Mucosa of rectum (tissue), 2 donors: ENCODE measurements at regions not wholly inside any gene's neighbourhood (a gene's known extent, or its start where the extent isn't known, plus 50 kb on each side); places are given as distances from the start of the nearest gene placed in this dataset.
"Not testable (repeated sequence)": the region's sequence is repeated elsewhere in the genome, so short reads cannot be mapped to it uniquely, and the experiment has no call there.

Experiments used
- H3K27ac ChIP-seq, 2 donors: one replicate each; pipeline ENCODE4 v1.7.0; 2013; ENCODE audit warnings: inconsistent platforms in 2 of 2, low read depth in 2 of 2, low read length in 2 of 2
- H3K27me3 ChIP-seq, 2 donors: one replicate each; pipeline ENCODE4 v1.7.0; 2013; ENCODE audit warnings: low read length in 2 of 2; ENCODE audit not compliant: control insufficient read depth in 2 of 2, insufficient read depth in 2 of 2
- H3K36me3 ChIP-seq, 2 donors: one replicate each; pipeline ENCODE4 v1.7.0; 2013; ENCODE audit warnings: low read length in 2 of 2; ENCODE audit not compliant: control insufficient read depth in 2 of 2, insufficient read depth in 2 of 2
- H3K4me1 ChIP-seq, 2 donors: one replicate each; pipeline ENCODE4 v1.7.0; 2013; ENCODE audit warnings: low read length in 2 of 2, mild to moderate bottlenecking in 1 of 2; ENCODE audit not compliant: control insufficient read depth in 2 of 2, insufficient read depth in 2 of 2
- H3K4me3 ChIP-seq, 2 donors: one replicate each; pipeline ENCODE4 v1.7.0; 2013; ENCODE audit warnings: low read length in 2 of 2
- H3K9ac ChIP-seq, 2 donors: one replicate each; pipeline ENCODE4 v1.7.0; 2013; ENCODE audit warnings: low read length in 2 of 2, low read depth in 1 of 2, mild to moderate bottlenecking in 1 of 2
- H3K9me3 ChIP-seq, 2 donors: one replicate each; pipeline ENCODE4 v1.7.0; 2013; ENCODE audit warnings: low read length in 2 of 2; ENCODE audit not compliant: control insufficient read depth in 2 of 2
- donor health status: healthy.
- donor health status: Normal muscosa, but diverticular disease.

DNA sequence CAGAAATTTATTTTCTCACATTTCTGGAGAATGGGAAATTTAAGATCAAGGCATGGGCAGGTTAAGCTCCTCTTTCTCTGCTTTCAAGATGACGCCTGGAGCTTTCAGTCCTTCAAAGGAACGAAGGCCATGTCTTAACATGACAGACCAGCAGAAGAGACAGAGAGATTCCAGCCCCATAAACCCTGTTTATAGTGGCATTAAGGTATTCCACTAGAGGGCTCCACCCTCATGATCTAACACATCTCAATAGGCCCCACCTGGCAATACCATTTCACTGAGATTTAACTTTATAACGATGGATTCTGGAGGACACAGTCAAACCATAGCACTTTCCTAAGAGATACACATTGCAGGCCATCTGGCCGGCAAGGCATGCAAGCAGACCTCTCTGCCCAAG, 1406.1 kb downstream of the RPIA start:
- not testable (repeated sequence) for H3K4me3 ChIP-seq, H3K27ac ChIP-seq, H3K9ac ChIP-seq, H3K27me3 ChIP-seq, H3K4me1 ChIP-seq, H3K36me3 ChIP-seq, H3K9me3 ChIP-seq

GRCh38 chr2:90105142-90105541, 1413.7 kb downstream of the RPIA start:
- H3K36me3 ChIP-seq, H3K27ac ChIP-seq, H3K4me3 ChIP-seq, H3K4me1 ChIP-seq, H3K9ac ChIP-seq, H3K9me3 ChIP-seq, H3K27me3 ChIP-seq: not testable (repeated sequence)

DNA sequence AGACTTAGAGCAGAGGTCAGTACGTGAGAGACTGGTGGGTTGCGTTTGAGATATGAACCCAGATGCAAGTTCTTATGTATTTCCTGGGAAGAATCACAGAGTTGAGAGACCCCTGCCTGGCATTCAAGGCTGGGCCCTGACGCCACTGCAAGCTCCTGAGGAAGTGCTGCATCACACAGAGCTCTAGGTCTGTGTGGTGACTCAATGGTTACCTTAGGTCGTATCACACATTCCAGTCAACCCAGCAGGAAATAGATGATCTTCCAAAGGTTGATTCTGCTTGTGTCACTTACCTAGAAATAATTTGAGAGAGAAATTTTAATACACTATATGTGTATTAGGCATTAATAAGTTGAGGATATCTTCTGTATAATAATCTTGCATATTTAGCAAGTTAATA, 1431.9 kb downstream of the RPIA start:
- H3K27ac ChIP-seq, H3K27me3 ChIP-seq, H3K36me3 ChIP-seq, H3K9ac ChIP-seq, H3K4me3 ChIP-seq, H3K4me1 ChIP-seq, H3K9me3 ChIP-seq: not testable (repeated sequence)

- H3K9me3 ChIP-seq, H3K9ac ChIP-seq, H3K4me1 ChIP-seq, H3K27me3 ChIP-seq, H3K27ac ChIP-seq, H3K4me3 ChIP-seq, H3K36me3 ChIP-seq: not testable (repeated sequence)
Measured at GRCh38 chr2:90139046-90139445, 1447.6 kb downstream of the RPIA start.

- H3K4me1 ChIP-seq, H3K36me3 ChIP-seq, H3K4me3 ChIP-seq, H3K9me3 ChIP-seq, H3K27ac ChIP-seq, H3K9ac ChIP-seq, H3K27me3 ChIP-seq: not testable (repeated sequence)
Measured at GRCh38 chr2:90141558-90141957, 1450.1 kb downstream of the RPIA start.

DNA sequence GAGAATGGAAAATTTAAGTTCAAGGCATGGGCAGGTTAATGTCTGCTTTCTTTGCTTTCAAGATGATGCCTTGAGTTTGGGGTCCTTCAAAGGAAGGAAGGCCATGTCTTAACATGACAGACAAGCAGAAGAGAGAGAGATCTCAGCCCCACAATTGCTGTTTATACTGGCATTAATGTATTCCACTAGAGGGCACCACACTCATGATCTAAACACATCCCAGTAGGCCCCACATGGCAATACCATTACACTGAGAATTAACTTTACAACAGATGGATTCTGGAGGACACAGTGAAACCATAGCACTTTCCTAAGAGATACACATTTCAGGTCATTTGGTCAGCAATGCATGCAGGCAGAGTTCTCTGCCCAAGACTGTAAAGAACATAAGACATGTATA, 1460.3 kb downstream of the RPIA start:
- H3K9me3 ChIP-seq, H3K4me3 ChIP-seq: not testable (repeated sequence)

DNA sequence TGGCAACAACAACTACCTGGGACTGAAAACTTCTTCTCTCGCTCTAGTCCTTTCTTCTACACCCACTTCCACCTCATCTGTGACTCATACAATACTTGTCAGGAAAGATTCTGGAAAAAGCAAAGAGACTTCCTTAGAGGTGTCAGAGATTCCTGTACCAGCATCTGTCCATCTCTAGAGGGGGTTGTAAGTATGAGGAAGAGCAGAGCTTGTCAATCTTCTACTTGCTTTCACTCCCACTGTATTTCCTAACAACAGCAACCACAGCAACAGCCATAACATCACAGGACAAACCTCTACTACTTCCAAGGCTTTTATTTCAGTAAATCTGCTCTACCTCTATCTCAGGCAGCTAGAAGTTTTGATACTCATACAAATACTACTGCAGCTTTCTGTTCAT, 1479.5 kb downstream of the RPIA start:
- H3K27me3 ChIP-seq, H3K9ac ChIP-seq, H3K4me1 ChIP-seq, H3K27ac ChIP-seq, H3K9me3 ChIP-seq, H3K36me3 ChIP-seq, H3K4me3 ChIP-seq: not testable (repeated sequence)

More for the DNA sequence above, 1460.3 kb downstream of the RPIA start:
- not testable (repeated sequence) for H3K4me1 ChIP-seq, H3K27ac ChIP-seq, H3K27me3 ChIP-seq, H3K36me3 ChIP-seq, H3K9ac ChIP-seq

DNA sequence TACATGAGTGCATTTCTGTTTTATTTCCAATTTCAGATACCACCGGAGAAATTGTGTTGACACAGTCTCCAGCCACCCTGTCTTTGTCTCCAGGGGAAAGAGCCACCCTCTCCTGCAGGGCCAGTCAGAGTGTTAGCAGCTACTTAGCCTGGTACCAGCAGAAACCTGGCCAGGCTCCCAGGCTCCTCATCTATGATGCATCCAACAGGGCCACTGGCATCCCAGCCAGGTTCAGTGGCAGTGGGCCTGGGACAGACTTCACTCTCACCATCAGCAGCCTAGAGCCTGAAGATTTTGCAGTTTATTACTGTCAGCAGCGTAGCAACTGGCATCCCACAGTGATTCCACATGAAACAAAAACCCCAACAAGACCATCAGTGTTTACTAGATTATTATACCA, 1481.6 kb downstream of the RPIA start:
- H3K4me3 ChIP-seq, H3K27me3 ChIP-seq, H3K9me3 ChIP-seq, H3K27ac ChIP-seq, H3K4me1 ChIP-seq, H3K36me3 ChIP-seq, H3K9ac ChIP-seq: not testable (repeated sequence)

DNA sequence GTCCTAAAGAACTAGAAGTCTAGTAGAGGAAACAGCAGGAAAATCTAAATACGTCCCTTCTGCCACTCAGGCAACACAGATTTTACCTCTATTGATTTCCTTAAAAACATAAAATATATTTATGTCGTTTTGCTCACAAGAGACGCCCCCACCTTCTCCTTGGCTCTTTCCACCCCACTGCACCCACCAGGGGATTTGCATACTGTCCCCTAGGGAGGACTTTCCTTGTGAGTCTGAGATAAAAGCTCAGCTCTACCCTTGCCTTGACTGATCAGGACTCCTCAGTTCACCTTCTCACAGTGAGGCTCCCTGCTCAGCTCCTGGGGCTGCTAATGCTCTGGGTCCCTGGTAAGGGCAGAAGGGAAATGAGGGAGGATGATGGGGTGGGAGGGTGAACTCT, 1488.1 kb downstream of the RPIA start:
- H3K4me3 ChIP-seq, H3K9ac ChIP-seq, H3K9me3 ChIP-seq, H3K4me1 ChIP-seq, H3K36me3 ChIP-seq, H3K27ac ChIP-seq, H3K27me3 ChIP-seq: not testable (repeated sequence)

DNA sequence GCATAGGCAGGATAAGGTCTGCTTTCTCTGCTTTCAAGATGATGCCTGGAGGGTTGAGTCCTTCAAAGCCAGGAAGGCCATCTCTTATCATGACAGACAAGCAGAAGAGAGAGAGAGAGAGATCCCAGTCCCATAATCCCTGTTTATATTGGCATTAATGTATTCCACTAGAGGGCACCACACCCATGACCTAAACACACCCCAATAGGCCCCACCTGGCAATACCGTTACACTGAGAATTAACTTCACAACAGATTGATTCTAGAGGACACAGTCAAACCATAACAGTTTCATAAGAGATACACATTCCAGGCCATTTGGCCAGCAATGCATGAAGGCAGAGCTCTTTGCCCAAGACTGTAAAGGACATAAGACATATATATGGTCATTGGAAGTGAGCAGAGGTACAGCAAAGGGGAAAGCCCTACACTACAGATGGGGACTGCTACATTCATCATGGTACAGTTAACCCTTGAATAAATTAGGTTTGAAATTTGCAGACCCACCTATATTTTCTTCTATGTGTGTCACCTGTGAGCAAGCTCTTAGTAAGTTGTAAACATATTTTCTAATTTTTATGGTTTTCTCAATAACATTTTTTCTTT, 1516.1 kb downstream of the RPIA start:
- no peaks in the 10 kb centered on the region for H3K4me1 ChIP-seq
- no peak overlapping the region for H3K27ac ChIP-seq
- H3K9me3 ChIP-seq = no peaks in the 10 kb centered on the region
- no peak overlapping the region for H3K4me3 ChIP-seq
- no peak overlapping the region for H3K9ac ChIP-seq
- no peaks in the 10 kb centered on the region for H3K27me3 ChIP-seq
- no peaks in the 10 kb centered on the region for H3K36me3 ChIP-seq

- Histone ChIP-seq H3K27ac (no peak overlapping the region), H3K9me3 (no peaks in the 10 kb centered on the region), H3K4me1 (no peaks in the 10 kb centered on the region), H3K4me3 (no peak overlapping the region), H3K9ac (no peak overlapping the region), H3K27me3 (no peaks in the 10 kb centered on the region), H3K36me3 (no peaks in the 10 kb centered on the region)
Measured at GRCh38 chr2:90209009-90209408, 1517.5 kb downstream of the RPIA start.
